AG10803 (cell line): ENCODE measurements at regions not wholly inside any gene's neighbourhood (a gene's known extent, or its start where the extent isn't known, plus 50 kb on each side); places are given as distances from the start of the nearest gene placed in this dataset.
A peak's percentile ranks its signal among the peaks of the same experiment; 100 is the strongest.

ENCODE experiments used
- DNase-seq: peaks from one replicate; pipeline ENCODE4 v3.0.0; 2010; ENCODE audit warnings: low read depth
- H3K4me3 ChIP-seq: 2 replicates; pipeline ENCODE4 v1.5.1; 2011; ENCODE audit warnings: mild to moderate bottlenecking, low read length, control low read depth
- CTCF ChIP-seq: conservative IDR thresholded peaks from 2 replicates; pipeline ENCODE4 v1.5.1; 2011; ENCODE audit warnings: mild to moderate bottlenecking, low read length, control low read depth, inconsistent platforms

- no peak for TF ChIP-seq CTCF
- no peak for DNase-seq
- no peak overlapping the region for H3K4me3 ChIP-seq
Measured at GRCh38 chr4:156497486-156497885, 474.1 kb downstream of the PDGFC start.

GRCh38 chr4:156496797-156497196, 474.8 kb downstream of the PDGFC start:
- TF ChIP-seq CTCF = no peak
- DNase-seq = peak; percentile 89
- H3K4me3 ChIP-seq = no peak overlapping the region

- H3K4me3 ChIP-seq = no peak overlapping the region
- no peak for TF ChIP-seq CTCF
- DNase-seq = no peak
Measured at GRCh38 chr4:156495836-156496235, 475.8 kb downstream of the PDGFC start.

GRCh38 chr4:156495091-156495490, 476.5 kb downstream of the PDGFC start:
- no peak for DNase-seq
- TF ChIP-seq CTCF = no peak
- H3K4me3 ChIP-seq = no peak overlapping the region

GRCh38 chr4:156493858-156494257, 477.7 kb downstream of the PDGFC start:
- H3K4me3 ChIP-seq = no peak overlapping the region
- DNase-seq = peak; percentile 47
- TF ChIP-seq CTCF = no peak

GRCh38 chr4:156487107-156487506, 484.5 kb downstream of the PDGFC start:
- no peak for DNase-seq
- no peak overlapping the region for H3K4me3 ChIP-seq
- no peak for TF ChIP-seq CTCF

DNA sequence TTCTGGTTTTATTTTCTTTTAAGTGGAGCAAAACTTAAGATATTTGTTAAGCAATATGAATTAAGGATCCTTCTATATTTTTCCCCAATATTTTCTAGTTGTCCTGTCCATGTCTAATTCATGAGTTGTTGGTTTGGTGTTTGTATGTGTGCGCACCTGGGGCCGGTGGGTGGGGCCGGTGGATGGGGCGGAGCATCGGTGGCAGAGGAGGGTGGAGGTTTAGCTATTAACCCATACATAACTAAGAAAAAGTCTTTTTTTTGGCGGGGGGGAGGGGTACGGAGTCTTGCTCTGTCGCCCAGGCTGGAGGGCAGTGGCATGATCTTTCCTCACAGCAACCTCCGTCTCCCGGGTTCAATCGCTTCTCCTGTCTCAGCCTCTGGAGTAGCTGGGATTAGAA, 489.8 kb downstream of the PDGFC start:
- H3K4me3 ChIP-seq = no peak overlapping the region
- TF ChIP-seq CTCF = no peak
- no peak for DNase-seq
